ENCODE measurements at regions not wholly inside any gene's neighbourhood (a gene's known extent, or its start where the extent isn't known, plus 50 kb on each side); places are given as distances from the start of the nearest gene placed in this dataset.

DNA sequence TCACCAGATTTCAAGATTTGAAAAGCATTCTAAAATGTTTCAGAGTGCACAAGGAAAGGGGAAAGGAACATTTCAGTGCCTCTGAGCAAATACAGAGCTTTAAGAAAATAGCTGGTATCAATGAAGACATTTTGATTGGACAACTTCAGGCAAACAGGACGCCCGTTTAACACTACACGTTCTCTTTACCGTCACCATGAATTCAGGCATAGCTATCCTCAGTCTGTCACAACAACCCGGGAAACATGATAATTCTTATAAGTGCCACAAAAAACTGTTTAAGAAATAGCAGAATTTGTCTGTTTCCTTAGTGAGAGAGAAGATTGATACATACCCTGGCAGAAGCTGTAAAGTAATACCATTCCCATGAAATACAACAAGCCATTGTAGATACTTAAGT lies 392.4 kb upstream of the PDE4D start:
- no peak overlapping the region for H3K4me3 Mint-ChIP-seq
- Histone ChIP-seq H3K27ac (ENCODE audit: insufficient read length, low read depth, low read length) (no peak overlapping the region), H3K23me2 (ENCODE audit: insufficient read length, low read depth, low read length, poor library complexity, severe bottlenecking) (no peaks in the 10 kb centered on the region), H4K91ac (ENCODE audit: insufficient read length, low read depth, low read length) (no peak overlapping the region), H3K23ac (ENCODE audit: insufficient read length, low read depth, low read length) (no peak overlapping the region), H3K4me2 (ENCODE audit: insufficient read depth, insufficient read length, low read length) (no peak overlapping the region), H3K79me1 (ENCODE audit: insufficient read depth, low read depth, low read length, poor library complexity, severe bottlenecking) (no peaks in the 10 kb centered on the region), H3K14ac (ENCODE audit: insufficient read depth, low read length) (no peak overlapping the region), H2BK20ac (ENCODE audit: low read depth, low read length, poor library complexity, severe bottlenecking) (no peak overlapping the region), H3K9me3 (ENCODE audit: control insufficient read depth, low read depth, low read length) (no peaks in the 10 kb centered on the region), H2AFZ (ENCODE audit: low read length) (no peak overlapping the region), H3K4me1 (ENCODE audit: insufficient read depth, low read length) (no peaks in the 10 kb centered on the region), H2BK15ac (ENCODE audit: low read depth, low read length) (no peak overlapping the region), H2BK5ac (ENCODE audit: insufficient read length, low read length) (no peak overlapping the region), H4K20me1 (ENCODE audit: control insufficient read depth, insufficient read depth, insufficient read length) (no peaks in the 10 kb centered on the region), H3T11ph (ENCODE audit: low read length) (no peak overlapping the region), H3K27me3 (ENCODE audit: insufficient read depth, low read length) (no peaks in the 10 kb centered on the region), H2BK12ac (ENCODE audit: insufficient read length, low read depth, low read length) (no peak overlapping the region), H2BK120ac (ENCODE audit: low read depth, low read length, poor library complexity, severe bottlenecking) (no peak overlapping the region), H2AK5ac (ENCODE audit: insufficient read length, low read length) (no peak overlapping the region), H3K79me2 (ENCODE audit: insufficient read depth, low read length) (no peaks in the 10 kb centered on the region), H4K8ac (replicated peaks; ENCODE audit: insufficient read length, low read depth, low read length) (no peak overlapping the region), H3K18ac (ENCODE audit: insufficient read length, low read depth, low read length) (no peak overlapping the region), H3K9ac (ENCODE audit: extremely low read depth, insufficient read length, low read length) (no peak overlapping the region), H3K56ac (ENCODE audit: insufficient read length, low read depth, low read length) (no peak overlapping the region), H4K5ac (ENCODE audit: insufficient read length, low read depth, low read length) (no peak overlapping the region), H3K4ac (ENCODE audit: low read depth, low read length) (no peak overlapping the region)
- no peaks in the 10 kb centered on the region for H3K4me1 Mint-ChIP-seq
- no peaks in the 10 kb centered on the region for H3K36me3 Mint-ChIP-seq (ENCODE audit: insufficient read depth in 1 of 3, low read depth in 3 of 3)
- no peaks in the 10 kb centered on the region for H3K9me3 Mint-ChIP-seq
- DNase-seq = no peak
- WGBS (ENCODE audit: extremely low coverage, insufficient read length, low lambda C conversion rate) = no CpG with 5 or more reads among the region's 5 CpGs
- H3K27me3 Mint-ChIP-seq (ENCODE audit: low read depth) = 0 out of 2 replicates have a peak, but pooled peaks cover 3% of the 10 kb centered on the region
- no peak overlapping the region for H3K27ac Mint-ChIP-seq
- TF ChIP-seq, protein P1, sequence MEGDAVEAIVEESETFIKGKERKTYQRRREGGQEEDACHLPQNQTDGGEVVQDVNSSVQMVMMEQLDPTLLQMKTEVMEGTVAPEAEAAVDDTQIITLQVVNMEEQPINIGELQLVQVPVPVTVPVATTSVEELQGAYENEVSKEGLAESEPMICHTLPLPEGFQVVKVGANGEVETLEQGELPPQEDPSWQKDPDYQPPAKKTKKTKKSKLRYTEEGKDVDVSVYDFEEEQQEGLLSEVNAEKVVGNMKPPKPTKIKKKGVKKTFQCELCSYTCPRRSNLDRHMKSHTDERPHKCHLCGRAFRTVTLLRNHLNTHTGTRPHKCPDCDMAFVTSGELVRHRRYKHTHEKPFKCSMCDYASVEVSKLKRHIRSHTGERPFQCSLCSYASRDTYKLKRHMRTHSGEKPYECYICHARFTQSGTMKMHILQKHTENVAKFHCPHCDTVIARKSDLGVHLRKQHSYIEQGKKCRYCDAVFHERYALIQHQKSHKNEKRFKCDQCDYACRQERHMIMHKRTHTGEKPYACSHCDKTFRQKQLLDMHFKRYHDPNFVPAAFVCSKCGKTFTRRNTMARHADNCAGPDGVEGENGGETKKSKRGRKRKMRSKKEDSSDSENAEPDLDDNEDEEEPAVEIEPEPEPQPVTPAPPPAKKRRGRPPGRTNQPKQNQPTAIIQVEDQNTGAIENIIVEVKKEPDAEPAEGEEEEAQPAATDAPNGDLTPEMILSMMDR (conservative IDR thresholded peaks at IDR 0.05) = no peak

Measured in H9 (cell line).